HG03108 (cell line): ENCODE measurements at regions not wholly inside any gene's neighbourhood (a gene's known extent, or its start where the extent isn't known, plus 50 kb on each side); places are given as distances from the start of the nearest gene placed in this dataset.

Source experiments
- ATAC-seq: cut with Tn5 transposase; IDR thresholded peaks from one replicate; pipeline ENCODE4 v1.9.1; 2021; ENCODE audit warnings: moderate library complexity; ENCODE audit not compliant: unreplicated experiment

DNA sequence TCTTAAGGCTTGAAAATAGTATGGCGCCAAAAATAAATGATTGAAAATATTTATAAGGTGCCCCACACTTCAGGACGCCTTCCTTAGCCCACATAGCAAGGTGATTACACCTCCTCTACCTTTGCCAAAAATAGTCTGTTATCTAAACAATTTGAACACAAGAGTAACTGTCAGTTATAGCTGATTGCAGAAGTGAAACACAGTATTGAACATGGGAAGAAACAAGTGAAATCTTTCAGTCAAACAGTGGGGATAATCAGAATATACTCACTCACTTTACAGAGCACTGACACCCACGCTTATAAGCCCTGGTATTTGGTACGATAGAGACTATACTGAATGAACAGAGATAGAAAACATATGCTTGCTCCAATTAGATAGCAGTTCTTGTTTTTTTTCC is 203.1 kb downstream of the RAB38 start:
- ATAC-seq, result no peak

- no peak for ATAC-seq
Measured at GRCh38 chr11:87971354-87971753, 203.9 kb downstream of the RAB38 start.

DNA sequence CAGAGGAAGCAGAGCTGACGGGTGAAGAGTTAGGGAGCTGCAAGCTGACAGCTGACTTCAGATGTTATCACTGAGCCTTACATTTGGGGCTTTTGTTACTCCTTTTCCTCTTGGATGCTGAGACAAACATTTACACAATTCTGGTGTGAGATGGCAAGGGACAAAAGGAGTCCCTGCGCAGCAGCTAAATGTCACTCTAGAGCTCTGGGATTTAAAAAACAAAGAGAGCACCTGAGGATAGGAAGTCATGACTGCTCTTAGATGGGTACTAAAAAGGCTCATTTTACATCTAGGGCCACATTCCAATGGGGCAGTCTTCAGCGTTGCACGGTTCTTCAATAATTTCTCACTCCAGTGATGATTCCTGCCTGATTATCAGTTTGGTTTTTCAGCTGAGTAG is 204.5 kb downstream of the RAB38 start:
- ATAC-seq, result no peak

DNA sequence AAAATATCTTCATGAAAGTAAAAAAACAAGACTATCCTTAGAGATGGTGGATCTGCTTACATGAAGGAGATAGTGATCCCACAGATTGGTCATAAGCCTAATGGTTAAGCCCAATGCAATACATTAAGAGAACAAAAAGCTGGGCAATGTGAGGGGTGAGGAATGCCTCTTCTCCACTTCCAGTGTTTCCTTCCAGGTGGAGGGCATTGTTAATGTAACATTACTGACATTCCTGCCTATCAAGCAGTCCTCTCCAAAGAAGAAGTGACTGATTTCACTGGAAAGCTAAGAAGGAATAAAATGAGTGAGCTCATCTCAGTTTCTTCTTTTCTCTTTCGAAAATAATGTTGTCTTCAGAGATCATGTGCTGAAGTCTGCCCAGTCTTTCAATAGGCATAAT is 207.8 kb downstream of the RAB38 start:
- ATAC-seq, result no peak

DNA sequence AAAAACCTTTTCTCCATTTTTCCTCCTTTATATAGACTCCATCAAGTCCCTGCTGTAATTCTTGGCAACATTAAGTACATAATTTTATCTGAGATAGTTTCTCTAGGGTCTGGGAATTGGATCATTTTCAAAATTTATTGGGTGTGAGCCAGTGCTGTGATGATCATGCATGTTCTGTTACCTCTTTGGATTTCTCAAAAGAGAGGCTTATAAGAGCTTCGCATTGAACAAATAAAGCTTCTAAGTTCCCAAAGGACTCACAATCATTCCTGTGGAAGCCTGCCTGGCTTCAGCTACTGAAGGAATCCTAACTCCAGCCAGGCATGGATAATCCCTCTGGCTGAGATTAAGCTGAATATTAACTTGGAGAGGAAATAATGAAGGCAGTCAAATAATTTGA is 208.5 kb downstream of the RAB38 start:
- no peak for ATAC-seq

- no peak for ATAC-seq
Measured at GRCh38 chr11:87966216-87966615, 209.0 kb downstream of the RAB38 start.

DNA sequence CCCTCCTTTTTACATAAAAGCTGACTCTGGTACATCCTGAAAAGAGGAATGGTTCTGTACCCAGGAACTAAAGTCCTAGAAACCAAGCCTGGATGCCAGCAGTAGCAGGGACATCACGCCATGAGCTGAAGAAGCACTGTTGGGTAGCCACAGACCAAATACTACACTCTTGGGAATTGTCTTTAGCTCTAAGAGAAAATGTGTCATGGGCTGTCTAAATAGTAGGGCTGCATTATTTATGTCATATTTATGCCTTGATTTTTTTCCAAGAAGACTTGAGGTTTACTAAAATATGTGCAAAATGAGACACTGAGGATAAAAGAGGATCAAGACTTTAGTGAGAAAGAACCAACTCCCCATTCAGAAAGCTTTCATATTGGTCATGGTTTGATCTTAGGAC is 213.6 kb downstream of the RAB38 start:
- no peak for ATAC-seq

DNA sequence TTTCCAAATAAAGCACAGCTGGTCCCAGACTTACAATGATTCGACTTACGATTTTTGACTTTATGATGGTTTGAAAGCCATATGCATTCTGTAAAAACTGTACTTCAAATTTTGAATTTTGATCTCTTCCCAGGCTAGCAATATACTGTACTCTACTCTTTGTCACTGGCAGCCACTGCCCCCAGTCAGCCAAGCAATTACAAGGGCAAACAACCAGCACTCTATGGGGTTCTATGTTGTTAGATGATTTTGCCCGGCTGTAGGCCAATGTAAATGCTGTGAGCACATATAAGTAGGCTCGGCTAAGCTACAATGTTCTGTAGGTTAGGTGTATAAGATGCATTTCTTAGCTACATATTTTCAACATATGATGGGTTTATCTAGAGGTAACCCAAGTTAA is 217.3 kb downstream of the RAB38 start:
- no peak for ATAC-seq

- ATAC-seq, result no peak
Measured at GRCh38 chr11:87954476-87954875, 220.8 kb downstream of the RAB38 start.

- ATAC-seq, result no peak
Measured at GRCh38 chr11:87942786-87943185, 232.5 kb downstream of the RAB38 start.

DNA sequence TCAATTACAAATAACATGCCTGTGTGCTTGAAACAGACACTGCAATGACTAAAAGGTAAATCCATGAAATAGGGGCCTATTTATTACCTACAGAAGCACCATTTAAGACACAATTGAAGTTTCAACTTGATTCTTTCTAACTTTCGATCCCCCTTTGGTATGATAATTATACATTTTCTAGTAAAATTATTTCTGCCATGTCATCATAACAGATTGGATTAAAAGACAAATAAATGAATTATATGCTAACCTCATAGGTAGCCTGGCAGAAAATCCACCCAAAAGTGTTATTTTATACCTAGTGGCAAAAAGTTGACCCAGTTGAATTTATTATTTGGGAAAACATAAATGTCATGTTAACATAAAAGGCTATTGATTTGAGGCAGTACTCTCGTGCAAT is 241.1 kb downstream of the RAB38 start:
- no peak for ATAC-seq

DNA sequence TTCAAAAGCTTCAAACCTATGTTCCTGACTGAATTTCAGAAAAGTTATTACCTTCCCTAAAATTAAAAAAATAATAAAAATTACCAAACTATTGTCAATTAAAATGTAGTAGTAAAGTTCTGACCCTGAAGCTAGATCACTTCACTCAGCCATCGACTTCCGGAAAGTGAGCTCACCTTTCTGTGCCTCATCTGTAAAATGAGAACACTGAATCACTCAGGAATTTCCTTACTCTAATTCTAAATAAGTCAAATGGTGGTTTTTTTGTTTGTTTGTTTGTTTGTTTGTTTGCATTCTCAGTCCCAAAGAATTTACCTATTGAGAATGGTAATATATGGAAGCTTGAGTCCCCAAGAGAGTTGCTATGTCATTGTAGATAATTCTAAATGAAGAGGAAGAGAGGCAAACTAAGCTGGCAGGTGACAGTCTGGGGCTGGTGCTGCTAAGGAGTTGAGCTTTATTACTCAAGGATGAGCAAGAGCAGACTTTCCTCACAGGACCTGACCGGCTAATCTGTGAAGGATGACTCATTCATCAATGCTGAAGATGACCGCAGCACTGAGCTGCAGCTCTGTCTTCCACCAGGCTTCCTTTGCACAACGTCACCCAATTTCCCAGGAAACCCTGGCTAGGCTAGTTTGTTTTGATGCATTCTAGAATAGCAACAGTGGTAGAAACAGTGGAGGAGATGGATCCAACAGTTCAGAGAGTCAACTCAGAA is 248.8 kb downstream of the RAB38 start:
- ATAC-seq, result no peak

DNA sequence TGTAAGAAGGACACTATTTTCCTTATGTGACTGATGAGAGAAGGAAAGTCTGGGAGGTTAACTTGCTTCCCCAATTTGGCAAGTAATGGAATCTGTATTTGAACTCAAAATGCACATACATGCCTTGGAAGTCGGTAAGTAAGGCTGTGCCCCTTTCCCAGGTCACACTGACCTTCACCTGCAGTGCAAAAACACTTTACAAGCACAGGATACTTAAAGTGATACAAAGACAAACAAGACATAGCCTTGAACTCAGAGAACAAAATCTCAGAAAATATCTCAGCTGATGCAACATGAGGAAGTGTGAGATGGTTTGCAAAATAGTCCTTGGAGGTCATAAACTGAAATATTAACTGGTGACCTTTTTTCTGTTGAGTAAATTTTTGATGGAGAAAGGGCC is 251.1 kb downstream of the RAB38 start:
- ATAC-seq, result no peak

DNA sequence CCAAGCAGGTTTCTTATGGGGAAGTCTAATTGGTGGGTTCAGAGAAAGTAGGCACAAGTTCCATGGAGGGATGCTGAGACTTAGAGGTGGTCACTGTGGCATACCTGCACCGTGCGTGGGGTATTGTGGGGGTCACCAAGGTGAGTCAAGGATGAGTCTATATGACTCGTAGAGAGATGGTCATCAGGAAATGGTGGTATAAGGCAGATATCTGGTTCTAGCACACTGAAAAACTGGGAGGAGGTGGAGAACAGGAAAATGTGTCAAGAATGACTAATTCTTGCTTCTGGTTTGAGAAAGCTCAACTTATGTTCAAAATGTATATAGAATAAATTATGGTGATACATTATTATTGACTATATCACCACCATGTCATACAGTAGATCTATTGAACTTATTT is 258.1 kb downstream of the RAB38 start:
- no peak for ATAC-seq

DNA sequence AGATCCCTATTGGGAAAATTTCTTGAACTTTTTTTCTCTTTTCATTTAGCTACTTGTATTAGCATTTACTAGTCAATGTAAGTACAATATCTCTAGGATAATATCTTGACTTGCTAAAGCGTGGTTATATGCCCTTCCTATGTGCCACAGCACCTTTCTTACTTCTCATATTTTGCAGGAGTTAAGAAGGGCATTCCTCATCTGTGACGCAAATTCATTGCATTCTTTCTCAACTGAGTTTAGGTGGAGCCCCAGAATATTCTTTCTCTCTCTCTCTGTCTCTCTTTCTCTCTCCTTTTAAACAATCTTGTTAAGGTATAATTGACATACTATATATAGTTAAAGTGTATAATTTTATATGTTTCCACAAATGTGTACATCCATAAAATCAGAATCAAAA is 266.1 kb downstream of the RAB38 start:
- no peak for ATAC-seq

DNA sequence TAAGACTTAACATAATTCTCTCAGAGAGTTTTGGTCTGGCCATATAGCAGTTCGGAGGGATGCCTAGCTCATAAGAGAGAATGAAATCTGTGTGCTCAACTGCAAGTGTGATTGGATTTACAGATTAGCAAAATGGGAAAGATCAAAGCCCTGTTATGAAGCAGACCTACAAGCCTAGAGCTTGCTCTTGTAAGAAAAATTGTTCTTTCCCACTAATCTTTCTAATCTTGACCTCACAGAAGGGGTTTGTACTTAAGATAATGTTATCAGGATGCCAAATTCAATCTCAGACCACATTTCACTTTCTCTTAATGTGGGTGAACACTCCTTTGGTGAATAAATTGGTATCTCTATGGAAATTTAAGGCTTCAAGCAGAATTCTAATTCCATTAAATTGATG is 267.2 kb downstream of the RAB38 start:
- no peak for ATAC-seq

DNA sequence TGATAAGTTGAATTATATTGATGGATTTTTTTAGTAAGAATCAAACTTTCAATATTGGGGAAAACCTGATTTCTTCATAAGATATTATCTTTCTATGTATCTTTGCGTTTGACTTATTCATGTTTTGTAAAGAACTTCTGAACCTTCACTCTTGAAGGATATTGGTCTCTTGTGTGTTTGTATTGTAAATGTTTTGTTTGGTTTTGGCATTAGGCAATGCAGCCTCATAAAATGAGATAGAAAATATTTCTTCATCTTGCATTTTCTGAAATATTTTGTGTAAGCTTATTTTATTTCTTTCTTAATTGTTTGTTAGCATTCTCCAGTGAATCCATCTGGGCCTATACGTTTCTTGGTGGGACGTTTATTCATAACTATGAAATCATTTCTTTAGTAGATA is 271.9 kb downstream of the RAB38 start:
- ATAC-seq, result no peak

GRCh38 chr11:87901341-87901740 is 273.9 kb downstream of the RAB38 start:
- ATAC-seq, result no peak

DNA sequence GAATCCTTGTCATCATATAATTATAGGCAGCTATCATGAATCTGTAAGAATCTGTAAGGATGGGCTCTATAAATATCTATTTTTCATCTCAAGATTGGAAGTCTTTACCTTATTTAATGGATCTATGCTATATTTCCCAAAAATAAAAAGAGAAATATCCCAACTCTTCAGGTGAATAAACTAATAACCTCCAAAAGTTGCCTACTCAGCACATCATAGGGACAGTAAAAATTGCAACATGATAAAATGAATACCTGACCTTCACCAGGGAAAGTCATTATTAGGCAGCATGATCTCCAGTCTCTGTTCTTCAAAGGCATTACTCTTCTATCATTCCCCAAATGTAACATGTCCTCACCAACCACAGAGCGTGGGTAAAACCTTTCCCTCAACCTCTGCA is 277.3 kb downstream of the RAB38 start:
- ATAC-seq, result no peak

- ATAC-seq, result no peak
Measured at GRCh38 chr11:87897071-87897470, 278.2 kb downstream of the RAB38 start.

GRCh38 chr11:87894961-87895360 is 280.3 kb downstream of the RAB38 start:
- no peak for ATAC-seq

DNA sequence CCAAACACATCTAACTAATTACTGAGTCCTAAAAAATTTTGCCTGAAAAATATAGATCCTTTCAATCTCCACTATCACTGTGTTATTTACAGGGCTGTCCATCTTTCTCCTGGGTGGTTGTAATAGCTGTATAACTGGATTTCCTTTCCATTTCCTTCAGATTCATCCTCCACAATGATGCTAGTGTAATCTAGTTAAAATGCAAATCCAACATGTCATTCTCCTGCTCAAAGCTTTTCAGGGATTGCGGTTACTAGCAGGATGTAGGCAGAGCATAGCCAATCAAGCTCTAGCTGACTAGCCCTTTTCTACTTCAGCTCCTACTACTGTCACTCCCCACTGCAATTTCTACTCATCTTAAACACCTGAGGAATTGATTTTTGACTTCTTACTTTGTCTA is 283.0 kb downstream of the RAB38 start:
- no peak for ATAC-seq

DNA sequence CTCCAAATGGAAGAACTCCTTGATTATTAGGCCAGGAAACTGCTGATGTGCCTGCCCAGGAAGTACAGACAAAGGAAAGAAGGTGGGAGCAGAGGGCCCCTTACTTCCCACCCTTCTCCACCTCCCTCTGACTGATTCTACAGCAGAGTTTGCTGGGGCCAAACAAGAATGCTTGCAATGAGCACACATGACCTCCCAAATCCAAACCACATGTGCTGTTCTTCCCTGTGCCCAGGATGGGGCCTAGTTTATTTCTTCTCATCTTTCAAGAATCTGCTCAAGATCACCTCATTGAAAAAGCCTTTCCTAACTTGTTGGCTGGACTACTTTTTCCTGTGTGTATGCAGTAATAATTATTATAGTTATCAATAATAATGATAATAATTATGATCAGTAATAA is 286.1 kb downstream of the RAB38 start:
- ATAC-seq, result no peak
